C4-2B (cell line): ENCODE measurements at regions not wholly inside any gene's neighbourhood (a gene's known extent, or its start where the extent isn't known, plus 50 kb on each side); places are given as distances from the start of the nearest gene placed in this dataset.

ENCODE experiments used
- H3K27ac ChIP-seq: fragments of 450-650 bp; 2 replicates; pipeline ENCODE4 v1.5.1; 2017
- ZFX ChIP-seq: fragments of 450-650 bp; IDR thresholded peaks from 2 replicates; pipeline ENCODE4 v1.6.1; 2017
- TF ChIP-seq, protein P1 (sequence below): fragments of 450-650 bp; conservative IDR thresholded peaks from 2 replicates; pipeline ENCODE4 v1.5.1; 2017; ENCODE audit warnings: mild to moderate bottlenecking

DNA sequence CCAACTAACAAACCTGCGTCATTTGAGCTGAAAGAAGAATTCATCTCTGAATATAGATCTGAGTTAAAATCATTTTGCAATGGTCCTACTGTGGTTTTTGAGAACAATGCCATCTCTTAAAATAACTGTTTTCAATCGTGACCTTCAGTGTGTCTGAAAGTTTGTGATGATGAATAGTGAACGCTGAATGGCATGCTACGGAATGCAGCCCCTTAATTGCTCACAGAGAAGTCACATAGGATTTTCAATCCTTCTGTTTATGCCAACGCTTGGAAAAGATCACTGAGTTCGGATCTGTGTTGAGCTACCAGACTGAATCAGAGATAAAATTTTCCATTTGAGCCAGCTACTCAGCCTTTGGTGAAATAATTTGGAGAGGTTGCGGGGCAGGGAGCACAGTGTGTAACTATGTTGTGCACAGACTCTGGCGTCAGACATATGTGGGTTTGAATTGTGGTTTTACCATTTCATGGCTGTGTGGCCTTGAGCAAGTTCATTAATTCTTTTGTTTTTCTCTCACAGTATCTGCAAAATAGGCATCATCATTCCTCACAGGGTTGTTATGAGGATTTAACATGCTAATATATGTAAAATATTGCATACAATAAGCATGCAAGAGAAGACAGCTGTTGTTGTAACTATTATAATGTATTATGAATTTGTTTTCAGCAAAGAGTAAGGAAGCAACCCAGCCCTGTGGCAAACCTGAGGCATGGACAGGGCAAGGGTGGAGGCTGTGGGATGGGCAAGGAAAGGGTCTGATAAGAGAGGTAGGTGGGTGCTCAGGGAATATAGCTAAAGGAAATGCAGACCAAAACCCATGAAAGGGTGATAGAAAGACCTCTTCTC is 679.9 kb downstream of the KCNA4 start:
- H3K27ac ChIP-seq = no peak overlapping the region
- TF ChIP-seq, protein P1, sequence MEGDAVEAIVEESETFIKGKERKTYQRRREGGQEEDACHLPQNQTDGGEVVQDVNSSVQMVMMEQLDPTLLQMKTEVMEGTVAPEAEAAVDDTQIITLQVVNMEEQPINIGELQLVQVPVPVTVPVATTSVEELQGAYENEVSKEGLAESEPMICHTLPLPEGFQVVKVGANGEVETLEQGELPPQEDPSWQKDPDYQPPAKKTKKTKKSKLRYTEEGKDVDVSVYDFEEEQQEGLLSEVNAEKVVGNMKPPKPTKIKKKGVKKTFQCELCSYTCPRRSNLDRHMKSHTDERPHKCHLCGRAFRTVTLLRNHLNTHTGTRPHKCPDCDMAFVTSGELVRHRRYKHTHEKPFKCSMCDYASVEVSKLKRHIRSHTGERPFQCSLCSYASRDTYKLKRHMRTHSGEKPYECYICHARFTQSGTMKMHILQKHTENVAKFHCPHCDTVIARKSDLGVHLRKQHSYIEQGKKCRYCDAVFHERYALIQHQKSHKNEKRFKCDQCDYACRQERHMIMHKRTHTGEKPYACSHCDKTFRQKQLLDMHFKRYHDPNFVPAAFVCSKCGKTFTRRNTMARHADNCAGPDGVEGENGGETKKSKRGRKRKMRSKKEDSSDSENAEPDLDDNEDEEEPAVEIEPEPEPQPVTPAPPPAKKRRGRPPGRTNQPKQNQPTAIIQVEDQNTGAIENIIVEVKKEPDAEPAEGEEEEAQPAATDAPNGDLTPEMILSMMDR = no peak
- no peak for TF ChIP-seq ZFX

DNA sequence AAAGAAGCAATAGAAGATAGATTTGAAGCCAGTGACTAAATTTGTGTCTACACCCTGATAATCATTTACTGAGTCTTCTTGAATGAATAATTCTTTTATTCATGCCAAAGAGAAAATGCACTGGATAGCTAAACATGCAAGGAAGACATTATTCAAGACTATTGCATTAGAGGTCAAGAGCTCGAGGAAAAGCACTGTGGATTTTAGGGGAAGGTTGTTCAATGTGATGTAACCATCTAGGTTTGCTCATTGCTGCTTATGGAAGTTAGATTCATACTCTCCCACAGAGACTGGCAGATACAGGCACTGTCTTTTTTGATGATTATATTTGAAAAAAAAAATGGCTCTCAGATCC is 682.1 kb downstream of the KCNA4 start:
- no peak overlapping the region for H3K27ac ChIP-seq
- TF ChIP-seq ZFX = no peak
- TF ChIP-seq, protein P1 = no peak

DNA sequence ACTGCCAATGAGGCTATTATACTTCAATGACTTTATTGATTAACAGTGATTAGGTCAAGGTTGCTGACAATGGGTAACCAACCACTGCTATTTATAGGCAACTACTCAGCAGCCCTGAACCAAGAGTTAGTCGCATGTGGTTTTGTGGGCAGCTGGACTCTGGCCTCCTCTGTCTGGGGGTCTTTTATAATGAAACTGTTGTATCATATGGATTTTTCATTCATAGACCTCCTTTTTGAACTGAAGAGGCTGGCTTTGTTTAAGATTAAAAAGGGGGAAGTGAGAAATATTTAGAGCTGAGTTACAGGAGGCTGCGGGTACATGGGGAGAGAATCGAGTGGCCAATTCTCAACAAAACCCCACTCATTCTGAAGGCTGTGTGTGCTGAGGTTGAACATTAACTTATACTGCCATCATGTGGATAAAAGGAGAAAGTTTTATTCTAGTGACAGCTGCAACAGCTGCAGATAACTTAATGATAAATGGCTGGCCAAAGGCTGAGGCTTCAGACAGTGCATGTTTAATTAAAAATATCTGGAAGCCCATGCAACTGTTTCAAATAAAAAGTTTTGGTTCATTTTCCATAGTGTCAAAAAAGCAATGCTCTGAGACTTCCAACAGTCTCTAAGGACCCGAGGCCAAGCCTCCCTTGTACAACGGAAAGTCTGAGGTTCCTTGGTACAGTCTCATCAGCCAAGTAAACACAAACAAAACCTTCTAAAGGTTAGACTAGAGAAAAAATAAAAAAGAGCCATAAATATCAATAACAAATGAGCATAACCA is 682.6 kb downstream of the KCNA4 start:
- H3K27ac ChIP-seq = no peak overlapping the region
- TF ChIP-seq, protein P1 = peak; percentile 63
- no peak for TF ChIP-seq ZFX

DNA sequence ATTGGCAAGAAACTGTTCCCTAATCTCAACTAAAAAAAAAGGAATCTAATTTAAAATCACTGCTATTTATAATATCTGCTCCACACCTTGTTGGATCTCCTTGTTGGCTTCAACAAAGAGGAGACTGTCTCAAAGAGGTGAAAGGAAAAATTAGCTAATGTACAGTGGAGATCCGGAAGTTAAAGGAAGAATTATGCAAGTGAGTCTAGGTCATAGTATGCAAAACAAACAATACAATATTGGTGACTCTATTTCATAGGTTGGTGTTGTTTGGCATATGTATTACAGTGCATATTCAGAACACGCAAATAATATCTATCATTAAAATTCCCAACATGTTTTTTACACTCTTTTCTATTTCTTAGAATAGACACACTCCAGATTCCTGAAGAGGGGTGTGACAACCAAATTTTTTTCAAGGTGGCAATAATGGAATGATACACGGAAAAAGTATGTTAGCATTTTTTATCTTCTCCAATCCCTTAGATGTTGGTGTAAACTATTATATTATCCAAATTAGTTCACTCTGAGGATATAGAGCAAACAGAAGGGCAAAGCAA is 685.3 kb downstream of the KCNA4 start:
- TF ChIP-seq, protein P1 = no peak
- TF ChIP-seq ZFX = no peak
- no peak overlapping the region for H3K27ac ChIP-seq

DNA sequence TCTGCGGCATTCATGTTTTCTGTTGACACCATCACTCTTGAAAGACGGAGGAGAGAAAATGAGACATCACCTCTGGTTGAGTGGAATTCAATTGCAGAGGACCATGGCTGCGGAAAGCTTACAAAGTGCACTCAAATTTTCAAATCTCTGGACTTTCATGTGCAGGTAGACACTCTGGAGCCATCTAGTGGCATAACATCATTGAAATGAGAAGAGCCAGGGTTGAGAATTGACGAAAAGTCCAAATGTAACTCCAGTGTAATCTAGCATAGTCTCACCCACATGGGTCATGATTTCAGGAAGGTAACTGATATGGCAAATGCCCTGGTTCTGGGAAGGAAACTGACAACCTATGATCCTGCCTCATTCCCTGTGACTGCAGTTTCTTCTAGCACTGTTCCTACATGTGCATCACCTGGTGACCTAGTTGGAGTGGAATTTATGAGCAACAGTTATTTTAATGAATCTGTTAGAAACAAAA is 687.8 kb downstream of the KCNA4 start:
- H3K27ac ChIP-seq = no peak overlapping the region

DNA sequence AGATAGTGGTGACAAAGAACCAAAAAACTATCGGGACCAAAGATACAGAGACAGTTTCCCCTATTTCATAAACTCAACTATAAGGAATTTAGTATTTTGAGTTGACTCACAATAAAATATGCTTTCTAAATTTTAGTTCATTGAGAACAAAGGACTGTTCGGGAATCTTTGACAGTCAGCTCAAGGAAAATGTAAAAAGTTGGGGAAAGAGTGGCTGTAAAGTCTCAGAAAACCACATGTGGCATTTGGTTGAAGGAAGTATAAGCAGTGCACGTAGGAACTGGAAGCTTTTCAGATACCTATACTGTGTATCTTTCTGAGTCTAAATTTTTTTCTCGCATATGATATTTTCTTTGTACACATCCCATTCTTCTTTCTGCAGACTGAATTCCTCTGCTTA is 688.9 kb downstream of the KCNA4 start:
- no peak overlapping the region for H3K27ac ChIP-seq
- TF ChIP-seq, protein P1 = no peak
- TF ChIP-seq ZFX = no peak

More for the DNA sequence above, 687.8 kb downstream of the KCNA4 start:
- TF ChIP-seq, protein P1 = peak; percentile 74
- no peak for TF ChIP-seq ZFX

DNA sequence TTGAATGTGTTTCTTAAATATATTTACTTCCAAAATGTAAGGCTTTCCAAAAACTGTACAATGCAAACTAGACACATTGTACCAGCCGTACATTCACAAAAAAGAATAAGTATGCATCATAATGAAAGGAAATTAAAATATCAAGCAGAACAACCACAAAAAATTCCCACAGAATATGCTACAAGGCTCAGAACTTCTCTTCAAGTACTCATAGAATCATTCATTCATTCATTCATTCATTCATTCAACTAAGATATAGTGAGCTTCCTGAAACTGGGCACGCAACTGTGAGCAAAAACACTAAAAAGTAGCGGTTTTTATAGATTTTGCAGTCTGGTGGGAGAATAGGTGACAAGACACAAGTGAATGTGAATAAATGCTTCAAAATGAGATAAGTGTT is 690.1 kb downstream of the KCNA4 start:
- no peak overlapping the region for H3K27ac ChIP-seq
- no peak for TF ChIP-seq ZFX
- TF ChIP-seq, protein P1 = no peak
